ENCODE measurements at regions not wholly inside any gene's neighbourhood (a gene's known extent, or its start where the extent isn't known, plus 50 kb on each side); places are given as distances from the start of the nearest gene placed in this dataset.
"Not testable (repeated sequence)": the region's sequence is repeated elsewhere in the genome, so short reads cannot be mapped to it uniquely, and the experiment has no call there.

DNA sequence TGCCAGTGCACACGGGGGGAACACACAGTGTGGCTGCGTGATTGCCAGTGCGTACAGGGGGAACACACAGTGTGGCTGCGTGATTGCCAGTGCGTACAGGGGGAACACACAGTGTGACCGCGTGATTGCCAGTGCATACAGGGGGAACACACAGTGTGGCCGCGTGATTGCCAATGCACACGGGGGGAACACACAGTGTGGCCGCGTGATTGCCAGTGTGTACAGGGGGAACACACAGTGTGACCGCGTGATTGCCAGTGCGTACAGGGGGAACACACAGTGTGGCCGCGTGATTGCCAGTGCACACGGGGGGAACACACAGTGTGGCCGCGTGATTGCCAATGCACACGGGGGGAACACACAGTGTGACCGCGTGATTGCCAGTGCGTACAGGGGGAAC is 139.4 kb downstream of the RTP5 start:
- WGBS, 2 donors, result 69 to 84% methylated on average over 14 to 15 of the region's 24 CpGs
- ATAC-seq (ENCODE audit: insufficient read depth, low FRiP score); DNase-seq: not testable (repeated sequence)

DNA sequence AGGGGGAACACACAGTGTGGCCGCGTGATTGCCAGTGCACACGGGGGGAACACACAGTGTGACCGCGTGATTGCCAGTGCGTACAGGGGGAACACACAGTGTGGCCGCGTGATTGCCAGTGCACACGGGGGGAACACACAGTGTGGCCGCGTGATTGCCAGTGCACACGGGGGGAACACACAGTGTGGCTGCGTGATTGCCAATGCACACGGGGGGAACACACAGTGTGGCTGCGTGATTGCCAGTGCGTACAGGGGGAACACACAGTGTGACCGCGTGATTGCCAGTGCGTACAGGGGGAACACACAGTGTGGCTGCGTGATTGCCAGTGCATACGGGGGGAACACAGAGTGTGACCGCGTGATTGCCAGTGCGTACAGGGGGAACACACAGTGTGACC is 140.3 kb downstream of the RTP5 start:
- not testable (repeated sequence) for H3K27ac ChIP-seq (ENCODE audit: low read depth in 1 of 2, low read length in 1 of 2); H3K9ac ChIP-seq (ENCODE audit: insufficient read depth in 1 of 2, low read length in 2 of 2); ATAC-seq (ENCODE audit: insufficient read depth, low FRiP score); H3K4me3 ChIP-seq; DNase-seq; H3K9me3 ChIP-seq (ENCODE audit: control insufficient read depth in 4 of 4, insufficient read depth in 3 of 4, low read length in 3 of 4); H3K27me3 ChIP-seq (ENCODE audit: control insufficient read depth in 3 of 3, insufficient read depth in 3 of 3, low read length in 2 of 3); H3K36me3 ChIP-seq (ENCODE audit: control insufficient read depth in 4 of 4, insufficient read depth in 4 of 4, low read length in 4 of 4); H3K4me1 ChIP-seq (ENCODE audit: control insufficient read depth in 5 of 5, insufficient read depth in 5 of 5, low read length in 5 of 5)
- 83 to 84% methylated on average over 6 to 16 of the region's 24 CpGs for WGBS, 2 donors

More for the DNA sequence above, 139.4 kb downstream of the RTP5 start:
- H3K9me3 ChIP-seq (ENCODE audit: control insufficient read depth in 4 of 4, insufficient read depth in 3 of 4, low read length in 3 of 4); H3K27ac ChIP-seq (ENCODE audit: low read depth in 1 of 2, low read length in 1 of 2); H3K36me3 ChIP-seq (ENCODE audit: control insufficient read depth in 4 of 4, insufficient read depth in 4 of 4, low read length in 4 of 4); H3K4me3 ChIP-seq; H3K27me3 ChIP-seq (ENCODE audit: control insufficient read depth in 3 of 3, insufficient read depth in 3 of 3, low read length in 2 of 3); H3K4me1 ChIP-seq (ENCODE audit: control insufficient read depth in 5 of 5, insufficient read depth in 5 of 5, low read length in 5 of 5); H3K9ac ChIP-seq (ENCODE audit: insufficient read depth in 1 of 2, low read length in 2 of 2): not testable (repeated sequence)

DNA sequence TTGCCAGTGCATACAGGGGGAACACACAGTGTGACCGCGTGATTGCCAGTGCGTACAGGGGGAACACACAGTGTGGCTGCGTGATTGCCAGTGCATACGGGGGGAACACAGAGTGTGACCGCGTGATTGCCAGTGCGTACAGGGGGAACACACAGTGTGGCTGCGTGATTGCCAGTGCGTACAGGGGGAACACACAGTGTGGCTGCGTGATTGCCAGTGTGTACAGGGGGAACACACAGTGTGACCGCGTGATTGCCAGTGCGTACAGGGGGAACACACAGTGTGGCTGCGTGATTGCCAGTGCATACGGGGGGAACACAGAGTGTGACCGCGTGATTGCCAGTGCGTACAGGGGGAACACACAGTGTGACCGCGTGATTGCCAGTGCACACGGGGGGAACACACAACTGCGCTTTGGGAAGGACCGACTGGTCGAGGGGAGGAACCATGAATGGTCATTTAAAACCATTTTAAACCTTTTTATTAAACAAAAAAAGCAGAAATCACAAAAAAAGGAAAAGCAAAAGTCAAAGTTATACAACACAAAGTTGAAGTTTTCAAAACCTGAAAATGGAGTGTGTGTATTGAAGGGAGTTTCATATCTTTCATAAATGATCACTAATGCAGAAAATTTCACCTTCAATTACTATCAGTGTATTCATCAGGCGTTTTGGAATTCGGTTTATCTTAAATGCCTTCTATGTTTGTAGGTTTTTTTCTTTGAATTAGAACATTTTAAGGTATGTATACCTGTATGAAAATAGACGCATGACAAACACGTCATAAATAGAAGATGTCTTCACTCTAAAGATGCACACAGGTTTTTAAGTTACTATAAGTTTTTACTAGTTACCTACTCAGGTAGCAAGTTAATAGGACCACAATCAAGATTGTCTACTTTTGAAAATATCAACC is 141.0 kb downstream of the RTP5 start:
- 84 to 85% methylated on average over 17 to 21 of the region's 29 CpGs for WGBS, 2 donors
- not testable (repeated sequence) for DNase-seq

DNA sequence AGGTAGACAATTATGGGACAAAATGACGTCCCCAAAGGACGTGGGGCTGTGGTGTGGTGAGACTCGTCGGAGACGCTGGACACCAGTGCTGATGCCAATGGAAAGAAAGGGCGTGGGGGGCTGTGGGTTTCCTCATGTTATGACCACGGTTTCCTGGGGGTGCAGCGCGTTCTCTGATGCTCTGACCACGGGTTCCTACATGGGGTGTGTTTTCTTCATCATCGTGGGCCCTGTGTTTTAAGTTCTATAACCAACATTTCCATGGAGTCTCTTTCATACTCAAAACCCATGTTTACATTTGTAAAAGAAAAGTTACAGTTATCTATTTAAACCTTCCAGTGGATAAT is 141.6 kb downstream of the RTP5 start:
- H3K36me3 ChIP-seq (ENCODE audit: control insufficient read depth in 4 of 4, insufficient read depth in 4 of 4, low read length in 4 of 4), result no peaks in the 10 kb centered on the region
- H3K27ac ChIP-seq (ENCODE audit: low read depth in 1 of 2, low read length in 1 of 2), result no peak overlapping the region
- no peak overlapping the region for H3K4me3 ChIP-seq
- H3K9ac ChIP-seq (ENCODE audit: insufficient read depth in 1 of 2, low read length in 2 of 2), result no peak overlapping the region
- peaks cover 0 to 1% (median 0%) of the 10 kb centered on the region in 4 donors for H3K9me3 ChIP-seq (ENCODE audit: control insufficient read depth in 4 of 4, insufficient read depth in 3 of 4, low read length in 3 of 4)
- ATAC-seq (ENCODE audit: insufficient read depth, low FRiP score), result no peak
- no peaks in the 10 kb centered on the region for H3K4me1 ChIP-seq (ENCODE audit: control insufficient read depth in 5 of 5, insufficient read depth in 5 of 5, low read length in 5 of 5)
- TF ChIP-seq, protein P1, sequence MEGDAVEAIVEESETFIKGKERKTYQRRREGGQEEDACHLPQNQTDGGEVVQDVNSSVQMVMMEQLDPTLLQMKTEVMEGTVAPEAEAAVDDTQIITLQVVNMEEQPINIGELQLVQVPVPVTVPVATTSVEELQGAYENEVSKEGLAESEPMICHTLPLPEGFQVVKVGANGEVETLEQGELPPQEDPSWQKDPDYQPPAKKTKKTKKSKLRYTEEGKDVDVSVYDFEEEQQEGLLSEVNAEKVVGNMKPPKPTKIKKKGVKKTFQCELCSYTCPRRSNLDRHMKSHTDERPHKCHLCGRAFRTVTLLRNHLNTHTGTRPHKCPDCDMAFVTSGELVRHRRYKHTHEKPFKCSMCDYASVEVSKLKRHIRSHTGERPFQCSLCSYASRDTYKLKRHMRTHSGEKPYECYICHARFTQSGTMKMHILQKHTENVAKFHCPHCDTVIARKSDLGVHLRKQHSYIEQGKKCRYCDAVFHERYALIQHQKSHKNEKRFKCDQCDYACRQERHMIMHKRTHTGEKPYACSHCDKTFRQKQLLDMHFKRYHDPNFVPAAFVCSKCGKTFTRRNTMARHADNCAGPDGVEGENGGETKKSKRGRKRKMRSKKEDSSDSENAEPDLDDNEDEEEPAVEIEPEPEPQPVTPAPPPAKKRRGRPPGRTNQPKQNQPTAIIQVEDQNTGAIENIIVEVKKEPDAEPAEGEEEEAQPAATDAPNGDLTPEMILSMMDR (IDR thresholded peaks at IDR 0.05; ENCODE audit: control extremely low read depth, extremely low read depth), result no peak
- no peaks in the 10 kb centered on the region for H3K27me3 ChIP-seq (ENCODE audit: control insufficient read depth in 3 of 3, insufficient read depth in 3 of 3, low read length in 2 of 3)
- 36 to 52% methylated on average over 11 of the region's 11 CpGs for WGBS, 2 donors
- DNase-seq, result no peak

More for the DNA sequence above, 141.0 kb downstream of the RTP5 start:
- H3K27me3 ChIP-seq (ENCODE audit: control insufficient read depth in 3 of 3, insufficient read depth in 3 of 3, low read length in 2 of 3); H3K4me3 ChIP-seq; H3K27ac ChIP-seq (ENCODE audit: low read depth in 1 of 2, low read length in 1 of 2); H3K4me1 ChIP-seq (ENCODE audit: control insufficient read depth in 5 of 5, insufficient read depth in 5 of 5, low read length in 5 of 5); ATAC-seq (ENCODE audit: insufficient read depth, low FRiP score); H3K9me3 ChIP-seq (ENCODE audit: control insufficient read depth in 4 of 4, insufficient read depth in 3 of 4, low read length in 3 of 4); H3K36me3 ChIP-seq (ENCODE audit: control insufficient read depth in 4 of 4, insufficient read depth in 4 of 4, low read length in 4 of 4); H3K9ac ChIP-seq (ENCODE audit: insufficient read depth in 1 of 2, low read length in 2 of 2): not testable (repeated sequence)

DNA sequence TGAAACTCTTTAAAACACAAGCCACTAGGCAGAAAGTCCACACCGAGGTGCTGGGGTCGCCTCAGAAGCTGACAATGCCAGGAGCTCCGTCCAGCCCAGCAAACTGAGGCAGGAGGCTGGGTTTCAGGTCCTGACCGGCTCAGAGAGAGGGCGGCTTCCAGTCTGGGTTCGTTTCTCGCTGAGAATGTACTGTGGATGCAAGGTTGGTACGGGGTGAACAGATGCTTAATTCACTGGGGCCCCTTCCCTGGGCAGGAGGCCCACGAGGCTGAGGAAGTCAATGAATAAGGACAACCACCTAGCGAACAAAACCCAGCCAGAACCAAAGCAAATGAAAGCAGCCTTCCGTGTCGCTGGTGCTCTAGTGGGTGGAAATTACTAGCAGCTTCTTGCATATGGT is 142.0 kb downstream of the RTP5 start:
- no peak overlapping the region for H3K9ac ChIP-seq (ENCODE audit: insufficient read depth in 1 of 2, low read length in 2 of 2)
- TF ChIP-seq, protein P1 (IDR thresholded peaks at IDR 0.05; ENCODE audit: control extremely low read depth, extremely low read depth), result no peak
- H3K9me3 ChIP-seq (ENCODE audit: control insufficient read depth in 4 of 4, insufficient read depth in 3 of 4, low read length in 3 of 4), result peaks cover 0 to 1% (median 0%) of the 10 kb centered on the region in 4 donors
- no peak for ATAC-seq (ENCODE audit: insufficient read depth, low FRiP score)
- WGBS, 2 donors, result 82 to 83% methylated on average over 12 of the region's 12 CpGs
- DNase-seq, result no peak
- no peak overlapping the region for H3K27ac ChIP-seq (ENCODE audit: low read depth in 1 of 2, low read length in 1 of 2)
- H3K4me1 ChIP-seq (ENCODE audit: control insufficient read depth in 5 of 5, insufficient read depth in 5 of 5, low read length in 5 of 5), result no peaks in the 10 kb centered on the region
- H3K27me3 ChIP-seq (ENCODE audit: control insufficient read depth in 3 of 3, insufficient read depth in 3 of 3, low read length in 2 of 3), result no peaks in the 10 kb centered on the region
- H3K4me3 ChIP-seq, result no peak overlapping the region
- H3K36me3 ChIP-seq (ENCODE audit: control insufficient read depth in 4 of 4, insufficient read depth in 4 of 4, low read length in 4 of 4), result no peaks in the 10 kb centered on the region

Measured in lung (tissue), 11 donors.